Dendritic cell treated with granulocyte-macrophage colony-stimulating factor and Interleukin-4, amounts not matched to agents 40 ng/mL and 50 ng/mL, for 4 days (primary cell): ENCODE measurements at regions not wholly inside any gene's neighbourhood (a gene's known extent, or its start where the extent isn't known, plus 50 kb on each side); places are given as distances from the start of the nearest gene placed in this dataset.

Experiments used
- H3K27ac Mint-ChIP-seq: one replicate; pipeline ENCODE4 v1.8.0; 2022; ENCODE audit warnings: mild to moderate bottlenecking, mixed read lengths
- H3K27me3 Mint-ChIP-seq: one replicate; pipeline ENCODE4 v1.8.0; 2022; ENCODE audit warnings: mild to moderate bottlenecking, mixed read lengths
- H3K36me3 Mint-ChIP-seq: one replicate; pipeline ENCODE4 v1.8.0; 2022; ENCODE audit warnings: low read depth, mixed read lengths
- H3K4me1 Mint-ChIP-seq: one replicate; pipeline ENCODE4 v1.8.0; 2022; ENCODE audit warnings: low read depth, mixed read lengths
- H3K4me3 Mint-ChIP-seq: one replicate; pipeline ENCODE4 v1.8.0; 2022; ENCODE audit warnings: mild to moderate bottlenecking, moderate library complexity, mixed read lengths
- H3K9me3 Mint-ChIP-seq: one replicate; pipeline ENCODE4 v1.8.0; 2022; ENCODE audit warnings: mixed read lengths
- intact Hi-C: fragments of 100-400 bp; cut with micrococcal nuclease; formaldehyde crosslinking; loops from one replicate; pipeline ENCODE4 v1.15.0; 2022

- no peaks in the 10 kb centered on the region for H3K36me3 Mint-ChIP-seq
- intact Hi-C loops: no loop called here
- no peaks in the 10 kb centered on the region for H3K4me1 Mint-ChIP-seq
- no peaks in the 10 kb centered on the region for H3K27me3 Mint-ChIP-seq
- peaks cover 17% of the 10 kb centered on the region for H3K9me3 Mint-ChIP-seq
- H3K27ac Mint-ChIP-seq: no peak overlapping the region
- H3K4me3 Mint-ChIP-seq: no peak overlapping the region
These were observed 1248.8 kb upstream of the SLC10A2 start for GRCh38 chr13:104314926-104315535.

- no peaks in the 10 kb centered on the region for H3K4me1 Mint-ChIP-seq
- no peaks in the 10 kb centered on the region for H3K36me3 Mint-ChIP-seq
- H3K9me3 Mint-ChIP-seq: peaks cover 12% of the 10 kb centered on the region
- no peak overlapping the region for H3K27ac Mint-ChIP-seq
- H3K27me3 Mint-ChIP-seq: no peaks in the 10 kb centered on the region
- intact Hi-C loops: no loop called here
- no peak overlapping the region for H3K4me3 Mint-ChIP-seq
These were observed 1248.1 kb upstream of the SLC10A2 start for GRCh38 chr13:104314321-104314720.

GRCh38 chr13:104310861-104311260 lies 1244.6 kb upstream of the SLC10A2 start:
- Mint-ChIP-seq H3K9me3 (peaks cover 25% of the 10 kb centered on the region), H3K4me3 (no peak overlapping the region), H3K36me3 (no peaks in the 10 kb centered on the region), H3K4me1 (no peaks in the 10 kb centered on the region), H3K27ac (no peak overlapping the region), H3K27me3 (no peaks in the 10 kb centered on the region)
- intact Hi-C loops: no loop called here

GRCh38 chr13:104309431-104309830 lies 1243.2 kb upstream of the SLC10A2 start:
- Mint-ChIP-seq H3K27me3 (no peaks in the 10 kb centered on the region), H3K4me1 (no peaks in the 10 kb centered on the region), H3K9me3 (peaks cover 36% of the 10 kb centered on the region), H3K36me3 (no peaks in the 10 kb centered on the region), H3K27ac (no peak overlapping the region), H3K4me3 (no peak overlapping the region)
- intact Hi-C loops: no loop called here

GRCh38 chr13:104301171-104301975 lies 1235.2 kb upstream of the SLC10A2 start:
- Mint-ChIP-seq H3K36me3 (no peaks in the 10 kb centered on the region), H3K27me3 (no peaks in the 10 kb centered on the region), H3K9me3 (peaks cover 29% of the 10 kb centered on the region), H3K4me3 (no peak overlapping the region), H3K4me1 (no peaks in the 10 kb centered on the region), H3K27ac (no peak overlapping the region)
- intact Hi-C loops: no loop called here

- intact Hi-C loops: no loop called here
- Mint-ChIP-seq H3K27me3 (no peaks in the 10 kb centered on the region), H3K27ac (no peak overlapping the region), H3K9me3 (peaks cover 35% of the 10 kb centered on the region), H3K4me3 (no peak overlapping the region), H3K36me3 (no peaks in the 10 kb centered on the region), H3K4me1 (no peaks in the 10 kb centered on the region)
These were observed 1230.9 kb upstream of the SLC10A2 start for GRCh38 chr13:104297075-104297474.

GRCh38 chr13:104296286-104296685 lies 1230.1 kb upstream of the SLC10A2 start:
- Mint-ChIP-seq H3K9me3 (peaks cover 41% of the 10 kb centered on the region), H3K27me3 (no peaks in the 10 kb centered on the region), H3K4me3 (no peak overlapping the region), H3K36me3 (no peaks in the 10 kb centered on the region), H3K27ac (no peak overlapping the region), H3K4me1 (no peaks in the 10 kb centered on the region)
- intact Hi-C loops: no loop called here

- intact Hi-C loops: no loop called here
- peaks cover 41% of the 10 kb centered on the region for H3K9me3 Mint-ChIP-seq
- H3K27ac Mint-ChIP-seq: no peak overlapping the region
- H3K4me3 Mint-ChIP-seq: no peak overlapping the region
- no peaks in the 10 kb centered on the region for H3K4me1 Mint-ChIP-seq
- H3K36me3 Mint-ChIP-seq: no peaks in the 10 kb centered on the region
- H3K27me3 Mint-ChIP-seq: no peaks in the 10 kb centered on the region
These were observed 1229.3 kb upstream of the SLC10A2 start for GRCh38 chr13:104295537-104295936.

GRCh38 chr13:104289400-104289799 lies 1223.2 kb upstream of the SLC10A2 start:
- Mint-ChIP-seq H3K27me3 (no peaks in the 10 kb centered on the region), H3K4me1 (no peaks in the 10 kb centered on the region), H3K4me3 (no peak overlapping the region), H3K36me3 (no peaks in the 10 kb centered on the region), H3K27ac (no peak overlapping the region), H3K9me3 (peaks cover 43% of the 10 kb centered on the region)
- intact Hi-C loops: no loop called here

GRCh38 chr13:104288496-104288895 lies 1222.3 kb upstream of the SLC10A2 start:
- Mint-ChIP-seq H3K27me3 (no peaks in the 10 kb centered on the region), H3K27ac (no peak overlapping the region), H3K4me3 (no peak overlapping the region), H3K9me3 (peaks cover 36% of the 10 kb centered on the region), H3K4me1 (no peaks in the 10 kb centered on the region), H3K36me3 (no peaks in the 10 kb centered on the region)
- intact Hi-C loops: no loop called here

GRCh38 chr13:104286566-104287290 lies 1220.5 kb upstream of the SLC10A2 start:
- H3K36me3 Mint-ChIP-seq: no peaks in the 10 kb centered on the region
- H3K4me1 Mint-ChIP-seq: no peaks in the 10 kb centered on the region
- no peaks in the 10 kb centered on the region for H3K27me3 Mint-ChIP-seq
- intact Hi-C loops: no loop called here
- peaks cover 27% of the 10 kb centered on the region for H3K9me3 Mint-ChIP-seq
- no peak overlapping the region for H3K4me3 Mint-ChIP-seq
- no peak overlapping the region for H3K27ac Mint-ChIP-seq

GRCh38 chr13:104281910-104282309 lies 1215.7 kb upstream of the SLC10A2 start:
- Mint-ChIP-seq H3K36me3 (no peaks in the 10 kb centered on the region), H3K9me3 (peaks cover 26% of the 10 kb centered on the region)

GRCh38 chr13:104270731-104271130 lies 1204.5 kb upstream of the SLC10A2 start:
- Mint-ChIP-seq H3K9me3 (peaks cover 29% of the 10 kb centered on the region), H3K4me3 (no peak overlapping the region), H3K36me3 (no peaks in the 10 kb centered on the region), H3K27ac (no peak overlapping the region), H3K4me1 (no peaks in the 10 kb centered on the region), H3K27me3 (no peaks in the 10 kb centered on the region)
- intact Hi-C loops: no loop called here

More at GRCh38 chr13:104281910-104282309, 1215.7 kb upstream of the SLC10A2 start:
- Mint-ChIP-seq H3K4me1 (no peaks in the 10 kb centered on the region), H3K27me3 (no peaks in the 10 kb centered on the region), H3K27ac (no peak overlapping the region), H3K4me3 (no peak overlapping the region)
- intact Hi-C loops: no loop called here

GRCh38 chr13:104267206-104267811 lies 1201.1 kb upstream of the SLC10A2 start:
- peaks cover 49% of the 10 kb centered on the region for H3K9me3 Mint-ChIP-seq

More at GRCh38 chr13:104267206-104267811, 1201.1 kb upstream of the SLC10A2 start:
- H3K36me3 Mint-ChIP-seq: no peaks in the 10 kb centered on the region
- H3K27ac Mint-ChIP-seq: no peak overlapping the region
- intact Hi-C loops: no loop called here
- H3K4me1 Mint-ChIP-seq: no peaks in the 10 kb centered on the region
- H3K4me3 Mint-ChIP-seq: no peak overlapping the region
- H3K27me3 Mint-ChIP-seq: no peaks in the 10 kb centered on the region
